ENCODE measurements at regions not wholly inside any gene's neighbourhood (a gene's known extent, or its start where the extent isn't known, plus 50 kb on each side); places are given as distances from the start of the nearest gene placed in this dataset.

DNA sequence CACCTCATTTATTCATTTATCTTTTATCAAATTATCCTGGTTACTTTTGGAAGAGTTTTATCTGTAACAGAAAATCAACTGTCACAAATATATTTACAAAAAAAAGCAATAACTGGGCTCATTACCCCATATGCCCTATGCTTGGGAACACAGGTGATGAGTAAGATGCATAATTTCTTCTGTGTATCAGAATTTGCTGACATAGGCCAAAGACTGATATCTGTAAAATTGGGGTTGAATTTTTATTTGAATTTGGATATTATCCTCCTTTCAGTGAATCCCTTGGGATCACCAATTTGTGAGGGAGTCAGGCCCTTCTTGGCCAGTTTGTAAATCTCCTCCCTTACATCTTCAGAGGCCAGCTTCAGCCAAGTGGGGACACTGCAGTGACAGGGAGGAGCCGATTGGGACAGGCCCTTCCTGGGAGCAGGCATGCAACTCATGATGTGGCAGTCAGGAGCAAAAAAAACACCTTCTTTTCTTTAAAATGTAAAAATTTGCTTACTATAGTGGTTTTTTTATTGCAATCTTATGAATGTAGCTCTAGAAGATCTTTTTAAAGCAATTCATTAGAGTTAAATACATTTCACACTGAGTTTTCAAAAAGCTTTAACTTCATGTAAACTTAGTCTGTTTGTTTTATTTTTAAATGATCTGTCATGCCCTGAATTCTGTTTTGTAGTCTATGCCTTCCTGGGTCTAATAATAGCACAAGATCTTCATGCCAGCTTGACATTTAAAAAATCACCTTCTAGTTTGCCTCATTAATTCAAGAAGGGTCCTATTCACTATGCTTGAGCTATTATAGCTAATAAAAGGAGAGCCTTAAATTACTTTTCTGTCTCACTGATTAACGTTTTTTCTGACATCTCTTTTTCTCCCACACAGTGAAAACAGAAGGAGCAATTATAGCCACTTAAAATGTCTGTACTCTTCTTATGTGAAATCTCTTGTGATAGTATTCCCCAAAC lies 136.6 kb upstream of the SPRY1 start:
- FAIRE-seq = no peak

DNA sequence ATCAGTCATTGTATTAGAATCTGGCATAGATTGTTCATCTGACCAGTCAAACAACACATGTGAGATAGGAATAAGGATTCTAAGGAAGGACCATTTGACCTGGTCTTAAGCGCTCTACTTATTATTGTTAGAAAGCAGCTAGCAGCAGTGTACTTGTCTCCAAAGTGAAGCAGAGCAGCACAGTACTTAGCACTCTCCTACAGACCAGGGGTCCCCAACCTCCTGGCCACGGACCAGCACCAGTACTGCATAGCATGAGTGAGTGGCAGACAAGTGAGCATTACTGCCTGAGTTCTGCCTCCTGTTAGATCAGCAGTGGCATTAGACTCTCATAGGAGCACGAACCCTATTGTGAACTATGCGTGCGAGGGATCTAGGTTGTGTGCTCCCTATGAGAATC lies 135.9 kb upstream of the SPRY1 start:
- no peak for DNase-seq (ENCODE audit: low spot score)
- no peak for FAIRE-seq

More for the DNA sequence above, 136.6 kb upstream of the SPRY1 start:
- no peak for DNase-seq (ENCODE audit: low spot score)

DNA sequence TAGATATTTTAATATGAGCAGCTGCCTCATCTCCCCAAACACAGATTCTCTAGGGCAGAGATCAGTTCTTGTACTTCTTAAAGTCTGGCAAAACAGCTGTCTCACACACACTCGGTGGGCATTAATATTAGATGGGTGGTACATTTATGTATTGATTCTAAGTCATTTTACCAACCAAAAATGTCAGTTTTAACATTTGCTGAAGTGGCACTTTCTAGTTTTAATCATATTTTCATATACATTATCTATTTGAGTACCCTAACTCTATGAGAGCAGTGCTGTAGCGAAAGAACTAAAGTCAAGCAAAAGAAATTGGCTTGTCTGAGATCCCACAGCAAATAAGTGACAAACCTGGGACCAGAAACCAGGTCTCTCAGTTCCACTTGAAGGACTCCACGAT lies 134.5 kb upstream of the SPRY1 start:
- FAIRE-seq (no peak), DNase-seq (ENCODE audit: low spot score) (no peak)

DNA sequence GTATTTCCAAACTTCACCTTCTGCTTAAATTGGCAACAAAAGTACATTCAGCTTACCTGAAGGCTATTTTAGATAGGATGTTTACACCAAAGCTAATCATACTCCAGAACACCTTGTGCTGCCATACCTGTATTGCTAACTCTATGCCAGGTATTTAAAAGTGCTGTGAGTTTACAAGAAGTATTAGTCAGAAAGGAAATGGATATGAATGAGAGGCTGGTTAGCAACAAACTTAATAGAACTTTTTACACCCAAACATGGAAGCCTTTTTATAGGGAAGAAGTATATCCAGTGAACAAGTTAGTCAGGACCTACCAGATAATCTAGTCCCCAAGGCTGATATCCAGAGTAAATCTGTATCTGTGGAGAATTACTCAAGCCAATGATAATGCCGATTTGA lies 131.2 kb upstream of the SPRY1 start:
- FAIRE-seq = no peak
- DNase-seq (ENCODE audit: low spot score) = no peak

DNA sequence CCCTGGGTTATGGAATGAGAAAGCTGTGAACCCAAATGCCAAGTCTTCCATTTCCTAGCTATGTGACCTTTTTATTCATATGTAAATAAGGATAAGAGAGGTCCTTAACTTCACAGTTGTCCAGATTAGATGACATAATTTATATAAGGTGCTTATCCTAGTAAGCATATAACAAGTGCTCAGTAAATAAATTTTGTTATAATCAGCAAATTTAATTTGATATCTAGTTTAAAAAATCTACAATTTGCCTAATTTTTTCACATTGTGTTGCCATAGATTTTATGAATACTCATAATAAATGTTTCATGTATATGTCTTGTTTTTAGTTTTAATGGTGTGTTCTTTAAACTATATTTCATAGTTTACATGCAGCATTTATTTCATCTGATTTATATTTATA lies 130.4 kb upstream of the SPRY1 start:
- FAIRE-seq (no peak), DNase-seq (ENCODE audit: low spot score) (no peak)

DNA sequence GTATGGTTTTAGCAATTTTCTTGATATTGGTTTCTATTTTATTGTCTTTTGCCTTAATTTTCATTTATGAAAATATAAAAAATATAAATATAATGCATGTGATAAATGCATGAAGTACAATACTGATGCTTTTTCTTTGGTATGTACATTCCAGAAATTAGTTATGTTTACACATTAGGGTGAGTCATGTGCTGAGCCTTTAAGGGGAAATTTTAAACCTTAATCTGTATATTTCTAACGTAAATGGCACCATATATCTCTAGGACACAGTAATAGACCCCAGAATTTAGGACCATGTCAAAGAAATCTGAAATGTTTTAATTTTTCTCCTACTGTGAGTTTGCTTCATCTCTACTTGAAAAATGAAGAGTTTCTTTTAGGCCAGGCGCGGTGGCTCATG lies 117.8 kb upstream of the SPRY1 start:
- no peak for FAIRE-seq
- no peak for DNase-seq (ENCODE audit: low spot score)

DNA sequence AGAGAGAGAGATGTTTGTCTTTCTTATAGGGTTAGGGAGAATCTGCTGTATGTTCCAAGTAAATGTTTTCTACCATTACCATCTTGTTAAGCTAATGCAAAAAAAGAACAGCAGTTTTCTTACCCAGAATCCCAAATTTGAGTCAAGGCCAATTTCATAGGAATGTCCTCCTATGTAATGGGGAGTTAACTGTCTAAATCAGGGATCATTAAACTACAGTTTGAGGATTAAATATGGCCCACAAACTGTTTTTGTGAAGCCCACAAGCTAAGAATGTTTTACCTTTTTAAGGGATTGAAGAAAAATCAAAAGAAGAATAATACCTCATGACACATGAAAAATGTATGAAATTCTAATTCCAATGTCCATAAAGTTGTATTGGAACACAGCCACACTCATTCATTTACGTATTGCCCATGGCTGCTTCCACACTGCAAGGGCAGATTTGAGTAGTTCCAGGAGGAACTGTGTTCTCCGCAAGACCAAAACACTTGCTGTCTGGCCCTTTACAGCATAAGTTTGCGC lies 113.2 kb upstream of the SPRY1 start:
- DNase-seq (ENCODE audit: low spot score) = no peak
- FAIRE-seq = no peak

DNA sequence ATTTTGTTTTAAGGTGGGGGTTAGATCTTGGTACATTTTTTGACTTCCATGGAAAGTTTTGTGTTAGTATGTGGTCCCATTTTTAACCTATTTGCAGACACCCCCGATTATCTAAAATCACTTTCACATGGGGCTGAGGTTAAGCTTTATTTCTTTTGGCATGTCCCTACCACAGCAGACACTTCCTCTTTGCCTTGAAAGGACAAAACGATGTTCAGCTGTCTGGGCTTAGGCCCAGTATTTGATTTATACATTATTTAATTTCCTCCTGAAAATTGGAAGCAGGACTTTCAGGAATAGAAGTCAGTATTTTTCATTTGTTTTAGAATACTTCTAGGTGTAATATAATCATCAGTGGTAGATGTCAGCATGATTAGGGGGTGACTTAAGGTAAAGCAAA lies 112.4 kb upstream of the SPRY1 start:
- DNase-seq (ENCODE audit: low spot score) (no peak), FAIRE-seq (no peak)

DNA sequence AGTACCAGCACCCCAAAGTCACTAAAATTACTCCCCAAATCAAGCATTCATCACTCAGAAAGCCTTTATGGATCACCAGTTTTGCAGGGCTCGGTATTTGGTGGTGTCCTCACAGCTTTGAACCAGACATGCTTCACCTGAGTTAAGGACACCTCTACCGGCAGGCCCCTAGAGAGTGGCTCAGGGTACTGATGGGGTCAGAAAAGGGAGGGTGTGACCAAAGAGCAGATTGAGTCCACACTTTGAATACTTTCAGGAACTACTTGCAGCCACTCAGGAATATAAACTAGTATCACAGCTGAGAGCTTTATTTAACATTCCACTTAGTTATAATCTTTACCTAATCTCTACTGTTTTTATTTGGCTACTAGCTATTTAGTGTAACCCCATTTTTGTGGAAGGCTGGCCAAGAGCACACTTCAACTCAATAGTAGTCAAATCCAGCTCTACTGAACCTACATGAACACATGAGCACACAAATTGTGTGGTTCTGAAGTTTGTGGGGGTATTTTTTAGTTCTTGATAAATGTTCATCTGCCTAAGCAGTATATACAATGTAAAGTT lies 109.6 kb upstream of the SPRY1 start:
- FAIRE-seq = no peak
- DNase-seq (ENCODE audit: low spot score) = no peak

DNA sequence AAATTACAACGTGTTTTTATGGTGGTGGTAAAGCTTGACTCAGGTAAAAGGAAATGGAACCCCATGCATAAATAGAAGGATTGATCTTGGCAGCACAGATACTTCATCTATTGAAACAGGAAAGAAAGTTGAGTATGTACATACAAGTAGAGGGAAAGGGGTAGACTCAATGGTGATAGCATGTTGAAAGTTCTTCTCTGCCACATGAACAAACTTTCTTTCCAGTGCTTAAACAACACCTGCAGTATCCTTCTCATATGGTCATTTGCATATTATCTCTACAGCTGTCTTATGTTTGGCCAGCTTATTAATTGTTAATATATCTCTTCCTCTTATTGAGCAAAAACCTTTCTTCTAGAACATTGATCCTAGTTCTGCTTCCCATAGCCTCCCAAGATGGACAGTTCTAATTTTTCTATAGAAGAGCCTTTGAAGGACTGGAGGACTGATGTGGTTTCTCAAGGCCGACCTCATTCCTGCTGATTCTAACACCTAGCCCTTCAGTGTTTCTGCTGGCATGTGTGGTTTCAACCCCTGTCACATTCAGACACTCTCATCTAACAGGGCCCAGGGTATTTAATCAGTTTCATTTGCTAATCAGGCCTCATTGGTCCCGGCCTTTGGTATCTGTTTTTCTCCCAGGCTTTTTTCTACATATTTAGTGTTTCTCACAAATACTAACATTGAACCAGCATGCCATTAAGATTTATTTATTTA lies 108.1 kb upstream of the SPRY1 start:
- no peak for FAIRE-seq
- no peak for DNase-seq (ENCODE audit: low spot score)

DNA sequence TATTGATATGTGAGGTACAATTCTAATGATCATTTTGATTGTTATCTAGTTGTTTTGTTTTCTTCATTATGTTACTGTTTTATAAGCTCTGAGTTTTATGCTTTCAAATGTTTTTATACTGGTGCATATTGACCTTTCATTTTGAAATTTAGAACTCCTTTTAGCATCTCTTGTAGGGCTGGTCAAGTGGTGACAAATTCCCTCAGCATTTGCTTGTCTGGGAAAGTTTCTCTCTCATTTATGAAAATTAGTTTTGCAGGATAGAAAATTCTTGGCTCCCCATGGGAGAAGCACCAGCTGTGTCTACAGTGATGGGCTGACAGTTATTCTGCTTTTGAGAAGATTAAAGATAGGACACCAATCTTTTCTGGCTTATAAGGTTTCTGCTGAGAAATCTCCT lies 105.3 kb upstream of the SPRY1 start:
- DNase-seq (ENCODE audit: low spot score) (no peak), FAIRE-seq (no peak)

DNA sequence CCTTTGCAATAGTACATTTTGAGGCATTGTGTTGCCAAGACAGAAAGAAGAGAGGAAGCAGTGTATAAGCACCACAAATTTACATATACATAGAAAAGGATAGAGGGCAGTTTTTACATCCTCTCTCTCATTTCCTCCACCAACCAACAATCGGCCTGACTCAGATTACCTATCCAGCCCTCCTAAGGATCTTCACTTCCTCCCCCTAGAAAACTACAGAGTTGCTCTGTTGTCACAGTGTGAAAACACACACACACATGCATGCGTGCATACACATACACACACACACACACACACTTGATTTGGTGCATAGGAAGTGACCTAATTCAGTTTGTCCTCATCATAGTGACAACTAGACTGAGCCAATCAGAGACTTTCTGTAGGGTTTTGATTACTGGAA lies 98.8 kb upstream of the SPRY1 start:
- FAIRE-seq (no peak), DNase-seq (ENCODE audit: low spot score) (no peak)

DNA sequence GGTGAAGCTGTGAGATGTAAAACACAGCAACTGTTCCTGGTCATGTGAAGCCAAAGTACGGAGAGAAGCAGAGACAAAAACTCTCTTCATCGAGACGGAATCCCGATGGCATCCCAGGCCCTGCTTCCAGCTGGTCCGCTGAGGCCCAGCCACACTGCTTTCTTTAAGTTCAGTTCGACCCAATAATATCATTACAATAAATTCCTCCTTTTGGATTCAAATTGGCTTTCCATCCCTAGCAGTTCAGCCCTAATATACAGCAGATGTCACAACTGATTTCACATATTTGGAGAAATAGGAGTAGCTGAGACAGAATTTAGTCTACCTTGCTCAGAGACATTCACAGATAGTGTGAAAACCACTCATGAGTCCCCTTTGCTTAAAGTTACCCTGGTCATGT lies 98.3 kb upstream of the SPRY1 start:
- DNase-seq (ENCODE audit: low spot score) = no peak
- FAIRE-seq = no peak

DNA sequence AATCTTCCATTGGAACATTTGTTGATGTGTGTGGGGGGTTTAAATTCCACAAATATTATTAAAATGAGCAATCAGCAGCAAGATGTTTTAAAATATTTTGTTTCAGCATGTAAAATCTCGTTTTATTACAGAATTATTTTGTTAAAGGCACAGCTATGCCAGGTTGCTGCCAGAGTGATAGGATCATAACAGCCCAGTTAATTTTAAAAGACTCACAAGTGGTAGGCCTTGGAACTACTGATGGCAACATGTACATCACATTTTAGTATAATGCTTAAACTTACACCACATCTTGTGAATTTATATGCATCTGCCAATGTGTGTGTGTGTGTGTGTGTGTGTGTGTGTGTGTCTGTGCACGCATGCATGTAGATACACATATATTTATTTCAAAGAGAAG lies 97.8 kb upstream of the SPRY1 start:
- no peak for FAIRE-seq
- no peak for DNase-seq (ENCODE audit: low spot score)

DNA sequence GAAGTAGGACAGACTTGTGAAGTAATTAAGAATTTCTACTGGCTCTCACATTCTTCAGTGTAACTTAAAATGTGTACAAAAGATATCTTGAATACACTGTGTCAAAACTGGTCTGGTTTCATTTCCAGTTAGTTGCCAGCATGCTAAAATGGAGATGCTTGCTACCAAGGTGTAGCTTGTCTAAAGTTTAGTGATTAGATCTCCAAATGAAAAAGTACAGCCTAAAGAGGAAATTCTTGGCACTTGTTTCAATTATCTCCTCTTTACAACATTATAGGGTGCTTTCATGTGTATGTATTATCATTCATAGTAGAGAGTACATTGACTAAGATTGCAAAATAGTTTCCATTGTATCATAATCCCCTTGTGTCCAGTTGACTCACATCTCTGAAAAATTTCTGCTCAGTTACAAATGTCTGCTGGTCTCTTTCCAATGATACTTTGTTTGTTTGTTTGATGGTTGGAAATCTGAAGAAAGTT lies 97.3 kb upstream of the SPRY1 start:
- DNase-seq (ENCODE audit: low spot score) (no peak), FAIRE-seq (no peak)

DNA sequence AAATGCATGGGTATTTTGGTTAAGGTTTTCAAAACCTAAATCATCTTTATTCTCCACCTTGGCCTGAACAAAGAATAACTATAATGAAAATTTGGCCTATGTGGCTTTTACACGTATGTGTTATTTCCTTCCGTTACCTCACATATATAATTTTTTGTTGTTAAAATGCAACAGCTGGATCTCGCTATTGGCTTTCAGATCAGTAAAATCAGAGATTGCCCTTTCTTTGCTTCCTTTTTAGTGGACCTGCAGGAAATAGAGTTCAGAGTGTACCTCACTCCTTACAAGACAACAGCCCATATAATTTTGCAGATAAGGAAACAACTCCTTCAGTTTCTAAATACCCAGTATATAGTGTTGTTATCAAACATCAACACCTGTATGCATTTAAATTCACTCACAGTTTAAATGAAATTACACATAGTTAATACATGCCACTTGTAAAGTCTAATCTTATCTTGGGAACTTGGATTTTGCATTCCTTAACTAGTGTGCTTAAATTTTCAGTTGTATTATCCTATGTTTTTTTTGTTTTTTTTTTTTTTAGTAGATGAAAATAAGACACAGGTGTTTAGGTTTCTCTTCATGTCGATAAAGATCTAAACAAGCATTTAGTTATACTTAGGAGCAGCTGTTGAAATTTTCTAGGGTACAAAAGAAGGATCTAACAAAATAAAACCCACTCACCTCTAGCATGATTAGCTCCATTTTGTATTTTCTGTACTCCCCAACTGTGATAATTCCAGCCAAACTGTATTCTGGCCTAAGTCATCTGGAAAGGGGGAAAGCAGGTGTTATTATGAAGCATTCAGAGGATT lies 96.2 kb upstream of the SPRY1 start:
- no peak for DNase-seq (ENCODE audit: low spot score)
- FAIRE-seq = no peak

DNA sequence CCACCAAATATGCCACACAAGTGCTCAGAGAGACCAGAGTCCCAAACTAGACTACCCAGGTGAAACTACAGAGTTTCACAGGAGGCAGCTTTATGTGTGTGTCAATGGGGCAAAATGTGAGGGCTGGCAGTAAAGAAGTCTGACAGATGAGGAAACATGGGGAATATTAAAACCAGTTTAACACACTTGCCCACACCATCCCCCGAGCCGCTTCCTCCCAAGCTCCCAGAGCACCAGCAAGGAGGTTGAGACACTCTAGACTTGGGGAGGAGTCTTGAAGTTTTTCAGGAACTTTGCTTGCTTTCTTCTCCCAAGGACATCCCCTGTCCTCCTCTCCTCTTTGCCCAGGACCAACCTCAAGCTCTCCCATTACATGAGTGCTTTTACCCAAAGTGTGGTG lies 94.7 kb upstream of the SPRY1 start:
- DNase-seq (ENCODE audit: low spot score) (no peak), FAIRE-seq (no peak)

DNA sequence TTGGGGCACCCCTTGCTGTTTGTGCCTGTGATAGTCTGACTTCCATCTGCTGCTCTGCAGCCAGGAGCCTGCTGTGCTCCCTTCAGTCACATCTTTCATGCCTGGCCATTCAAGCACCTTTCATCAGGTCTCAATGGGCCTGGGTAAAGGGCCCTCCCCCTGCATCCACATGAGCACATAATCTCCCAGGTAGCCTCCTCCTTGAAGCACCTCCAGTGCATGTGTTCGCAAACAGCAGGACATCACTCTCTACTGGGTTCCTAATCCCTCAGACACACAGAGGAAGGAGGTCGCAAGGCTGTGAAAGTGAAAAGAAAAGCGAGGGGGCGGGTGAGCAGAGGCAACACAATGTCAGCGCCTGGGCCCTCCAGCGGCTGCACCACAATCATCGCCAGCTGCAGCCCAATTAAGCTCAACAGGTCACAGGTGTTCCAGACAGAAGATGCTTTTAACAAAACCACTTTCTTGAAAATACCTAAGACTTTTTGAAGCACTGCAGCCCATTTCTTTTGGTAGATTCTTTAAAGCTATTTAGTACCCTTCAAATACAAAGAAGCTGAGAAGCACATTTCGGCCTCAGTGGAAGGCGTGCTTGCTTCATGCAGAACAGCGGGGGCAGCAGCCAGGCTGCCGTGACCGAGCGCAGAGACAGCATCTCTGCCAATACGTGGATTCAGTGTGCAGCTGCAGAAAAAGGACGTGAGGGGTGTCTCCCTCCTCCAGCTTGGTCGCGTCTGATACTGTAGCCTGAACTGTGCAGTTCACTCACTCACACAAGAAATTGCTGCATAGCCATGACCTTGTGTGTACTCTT lies 92.2 kb upstream of the SPRY1 start:
- FAIRE-seq (no peak), DNase-seq (ENCODE audit: low spot score) (no peak)

DNA sequence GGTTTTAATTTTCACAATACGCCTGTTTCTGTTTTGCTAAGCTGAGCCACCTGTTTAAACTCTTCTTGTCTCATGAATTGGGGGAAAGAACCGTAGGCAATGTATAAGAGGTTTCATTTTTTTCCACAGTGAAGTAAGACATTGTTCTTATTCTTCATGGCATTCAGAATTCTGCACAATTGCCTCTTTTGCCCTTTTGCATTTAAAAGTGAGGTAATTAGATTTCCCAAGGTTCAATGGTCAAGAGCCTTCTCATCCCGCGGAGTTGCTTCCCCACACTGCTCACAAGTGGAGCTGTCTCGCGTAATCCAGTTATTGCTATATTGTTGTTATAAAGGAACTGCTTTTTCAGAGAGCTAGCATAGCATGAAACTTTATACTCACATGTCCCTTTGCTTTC lies 90.9 kb upstream of the SPRY1 start:
- FAIRE-seq = no peak
- DNase-seq (ENCODE audit: low spot score) = no peak

DNA sequence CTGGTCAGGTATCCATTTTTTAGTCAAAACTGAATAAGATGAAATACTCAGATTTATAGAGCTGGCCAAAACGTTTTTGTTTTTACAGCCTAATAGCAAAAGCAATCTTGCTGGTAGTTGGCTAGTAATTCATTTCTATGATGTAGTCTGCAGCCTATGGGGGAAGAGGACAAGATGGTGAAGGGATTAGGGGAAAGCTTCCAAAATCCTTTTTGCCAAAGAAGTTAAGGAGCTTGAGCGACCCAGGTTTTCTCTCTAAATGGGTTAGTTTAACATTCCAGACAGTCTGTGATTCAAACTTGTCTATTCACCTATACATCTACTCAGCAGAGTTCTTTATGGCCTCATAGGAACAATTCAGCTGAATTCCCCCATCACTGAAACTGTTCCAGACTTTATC lies 89.8 kb upstream of the SPRY1 start:
- FAIRE-seq = no peak
- DNase-seq (ENCODE audit: low spot score) = no peak

Measured in RCC 7860 (cell line).